ENCODE measurements at regions not wholly inside any gene's neighbourhood (a gene's known extent, or its start where the extent isn't known, plus 50 kb on each side); places are given as distances from the start of the nearest gene placed in this dataset.
"Not testable (repeated sequence)": the region's sequence is repeated elsewhere in the genome, so short reads cannot be mapped to it uniquely, and the experiment has no call there.

DNA sequence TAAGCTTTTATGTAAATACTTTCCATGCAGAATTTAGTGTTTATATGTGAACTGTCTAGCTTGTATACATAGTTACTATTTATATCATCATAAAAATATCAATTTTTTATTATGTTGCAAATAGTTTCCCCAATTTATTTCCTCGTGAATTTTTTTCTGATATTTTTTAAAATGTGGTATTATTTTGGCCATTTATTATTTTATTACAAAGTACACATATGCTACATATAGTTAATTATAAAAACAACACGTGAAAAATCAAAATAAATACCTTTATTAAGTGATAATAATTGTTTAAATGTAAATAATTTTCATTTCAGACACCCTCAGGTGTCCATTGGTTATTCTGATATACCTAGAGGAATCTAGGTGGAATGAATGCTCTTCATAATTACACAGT, 1394.9 kb upstream of the PRR20A start:
- no peak for DNase-seq (ENCODE audit: extremely low read depth, low read depth)

DNA sequence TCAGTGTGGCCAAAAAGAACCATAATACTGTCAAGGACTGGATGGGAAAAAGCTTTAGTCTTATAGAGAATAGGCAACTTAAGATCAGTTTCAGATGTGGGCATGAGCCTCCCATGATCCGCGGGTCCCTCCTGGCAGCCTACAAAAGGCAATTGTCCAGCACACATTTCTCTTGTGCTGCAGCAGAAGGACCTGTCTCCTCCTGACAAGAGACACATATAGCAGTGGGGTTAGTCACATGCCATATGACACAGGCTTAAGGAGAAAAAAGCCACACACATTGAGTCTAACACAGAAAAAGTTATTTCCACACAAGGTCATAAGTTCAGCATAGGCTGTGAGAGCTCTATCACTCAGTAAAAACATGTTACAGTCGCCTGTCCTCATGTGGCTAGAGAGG, 1378.7 kb upstream of the PRR20A start:
- no peak for DNase-seq (ENCODE audit: extremely low read depth, low read depth)

DNA sequence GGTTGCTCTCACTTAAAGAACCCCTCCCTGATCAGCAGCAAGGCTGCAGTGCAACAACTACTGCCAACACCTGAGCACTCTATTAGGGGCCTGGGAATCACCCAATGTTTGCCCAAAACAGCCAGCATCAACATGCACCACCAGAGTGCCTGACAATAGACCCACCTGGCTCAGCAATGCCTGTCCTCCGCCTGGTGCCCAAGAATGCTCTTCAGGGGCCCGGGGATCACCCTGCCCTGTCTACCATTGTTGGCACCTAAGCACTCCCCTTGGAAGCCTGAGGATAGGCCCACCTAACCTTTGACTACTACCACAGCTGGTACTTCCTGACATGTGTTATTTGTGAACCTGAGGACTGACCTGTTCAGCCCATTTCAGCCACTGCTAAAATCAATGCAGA, 1363.1 kb upstream of the PRR20A start:
- DNase-seq (ENCODE audit: extremely low read depth, low read depth) = no peak

DNA sequence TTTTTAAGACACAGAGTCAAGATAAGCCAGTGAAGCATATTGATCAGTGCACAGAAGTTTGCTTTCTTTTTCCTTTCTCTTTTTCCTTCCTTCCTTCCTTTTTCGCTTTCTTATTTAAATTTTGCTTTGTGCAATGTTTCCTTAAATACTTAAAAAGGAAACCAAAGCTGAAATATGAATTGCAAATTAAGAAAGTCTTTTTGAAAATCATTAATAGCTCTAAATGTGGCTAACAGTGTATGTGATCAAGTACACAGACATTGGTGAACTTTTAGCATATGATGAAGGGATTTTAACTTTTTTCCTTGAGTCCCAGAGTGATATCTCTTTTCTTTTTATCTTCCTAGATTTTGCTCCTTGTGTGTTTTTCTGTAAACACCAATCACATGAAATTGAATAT, 1356.9 kb upstream of the PRR20A start:
- no peak for DNase-seq (ENCODE audit: extremely low read depth, low read depth)

DNA sequence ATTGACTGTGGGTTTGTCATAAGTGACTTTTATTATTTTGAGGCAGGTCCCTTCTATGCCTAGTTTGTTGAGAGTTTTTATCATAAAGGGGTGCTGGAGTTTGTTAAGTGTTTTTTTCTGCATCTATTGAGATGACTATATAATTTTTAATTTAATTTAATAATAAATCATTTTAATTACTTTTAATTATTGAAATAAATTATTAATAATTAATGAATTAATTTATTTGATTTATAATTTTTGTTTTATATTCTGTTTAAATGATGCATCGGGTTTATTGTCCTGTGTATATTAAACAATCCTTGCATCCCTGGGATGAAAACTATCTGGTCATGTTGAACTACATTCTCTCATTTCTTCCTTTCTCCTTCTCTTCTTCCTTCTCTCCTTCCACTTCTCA, 1352.2 kb upstream of the PRR20A start:
- DNase-seq (ENCODE audit: extremely low read depth, low read depth) = no peak

DNA sequence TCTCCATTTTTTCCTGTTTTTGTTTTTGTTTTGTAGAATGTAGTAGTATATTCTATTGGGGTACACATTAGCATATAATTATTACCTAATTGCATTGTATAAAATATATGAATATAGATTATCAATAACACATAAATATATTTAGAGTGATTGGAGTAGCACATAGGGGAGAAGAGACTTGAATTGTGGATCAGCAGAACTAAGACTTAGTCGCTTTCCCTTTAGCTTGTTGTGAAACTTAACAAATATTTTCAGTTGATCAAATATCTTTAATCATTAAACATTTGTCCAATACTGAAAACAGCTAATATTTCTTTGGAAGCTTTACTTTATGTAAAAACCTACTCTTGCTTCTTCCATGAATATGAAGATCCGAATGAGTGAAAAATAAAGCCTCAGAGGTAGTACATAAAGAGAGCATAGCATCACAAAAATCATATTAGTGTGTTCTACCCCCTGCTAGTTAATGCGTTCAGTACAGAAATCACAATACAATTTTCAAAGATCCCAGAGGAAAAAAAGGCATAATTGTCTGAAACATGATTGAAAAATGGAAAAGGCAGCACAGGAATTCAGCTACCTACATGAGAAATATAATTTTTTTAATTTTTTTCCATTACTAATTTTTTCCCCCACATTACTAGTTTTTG, 1348.0 kb upstream of the PRR20A start:
- no peak for DNase-seq (ENCODE audit: extremely low read depth, low read depth)

DNA sequence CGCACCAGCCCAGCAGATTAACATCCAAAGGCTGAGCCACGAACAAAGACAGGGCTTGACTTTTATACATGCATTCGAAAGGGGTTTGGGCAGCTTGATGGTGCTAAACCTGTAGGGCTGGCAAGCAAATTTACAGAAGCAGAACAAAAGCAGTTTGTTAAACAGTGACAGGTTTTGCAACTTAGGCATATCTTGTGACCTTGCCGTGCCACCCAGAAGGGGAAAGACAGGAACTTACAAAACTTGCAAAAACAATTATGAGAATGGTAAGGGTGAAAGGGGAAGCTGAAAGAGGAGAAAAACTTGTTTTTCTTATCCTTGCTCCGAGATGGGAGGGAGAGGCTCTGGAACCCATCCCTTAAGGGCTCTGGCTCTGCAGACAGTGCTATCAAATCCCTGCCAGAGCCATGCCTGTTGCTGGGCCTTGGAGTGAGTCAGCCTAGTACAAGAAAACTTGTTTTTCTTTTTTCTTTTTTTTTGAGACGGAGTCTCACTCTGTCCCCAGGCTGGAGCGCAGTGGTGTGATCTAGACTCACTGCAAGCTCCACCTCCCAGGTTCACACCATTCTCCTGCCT, 1325.2 kb upstream of the PRR20A start:
- no peak for DNase-seq (ENCODE audit: extremely low read depth, low read depth)

DNA sequence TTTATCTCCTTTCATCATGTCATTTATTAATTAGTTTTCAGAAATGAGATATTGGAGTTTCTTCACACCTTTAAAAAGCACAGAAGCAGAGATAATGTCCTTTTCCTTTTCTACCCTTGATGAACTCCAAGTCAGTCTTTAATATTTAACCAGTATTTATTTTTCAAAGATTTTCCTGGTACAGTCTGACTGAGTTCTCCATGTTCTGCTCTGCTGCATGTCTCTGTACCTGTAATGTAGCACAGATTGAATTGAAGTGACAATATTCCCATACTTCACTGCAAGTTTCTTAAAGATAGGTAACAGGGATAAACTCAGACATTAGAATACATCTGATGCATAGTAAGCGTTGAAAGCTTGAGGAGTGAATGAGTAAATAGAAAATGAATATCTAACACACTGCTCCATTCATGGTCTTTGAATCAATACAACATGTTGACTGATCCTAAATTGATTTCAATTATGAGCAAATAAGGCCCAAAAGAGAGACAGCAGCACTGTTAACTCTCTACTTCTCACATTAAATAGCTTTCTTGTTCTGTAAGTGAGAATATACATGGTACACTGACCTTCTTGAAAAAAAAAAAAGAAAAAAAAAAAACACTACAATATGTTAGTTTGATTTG, 1323.6 kb upstream of the PRR20A start:
- no peak for DNase-seq (ENCODE audit: extremely low read depth, low read depth)

DNA sequence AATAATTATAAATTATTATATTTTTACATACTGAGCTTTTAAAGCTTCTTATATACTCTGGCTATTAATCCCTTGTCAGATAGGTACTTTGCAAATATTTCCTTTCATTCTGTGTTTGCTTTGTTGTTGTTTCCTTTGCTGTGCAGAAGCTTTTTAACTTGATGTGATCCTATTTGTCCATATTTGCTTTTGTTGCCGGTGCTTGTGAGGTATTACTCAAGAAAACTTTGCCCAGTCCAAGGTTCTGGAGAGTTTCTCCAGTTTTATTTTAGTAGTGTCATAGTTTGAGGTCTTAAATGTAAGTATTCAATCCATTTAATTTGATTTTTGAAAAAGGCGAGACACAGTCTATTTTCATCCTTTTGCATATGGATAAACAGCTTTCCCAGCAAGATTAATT, 1319.9 kb upstream of the PRR20A start:
- DNase-seq (ENCODE audit: extremely low read depth, low read depth) = no peak

DNA sequence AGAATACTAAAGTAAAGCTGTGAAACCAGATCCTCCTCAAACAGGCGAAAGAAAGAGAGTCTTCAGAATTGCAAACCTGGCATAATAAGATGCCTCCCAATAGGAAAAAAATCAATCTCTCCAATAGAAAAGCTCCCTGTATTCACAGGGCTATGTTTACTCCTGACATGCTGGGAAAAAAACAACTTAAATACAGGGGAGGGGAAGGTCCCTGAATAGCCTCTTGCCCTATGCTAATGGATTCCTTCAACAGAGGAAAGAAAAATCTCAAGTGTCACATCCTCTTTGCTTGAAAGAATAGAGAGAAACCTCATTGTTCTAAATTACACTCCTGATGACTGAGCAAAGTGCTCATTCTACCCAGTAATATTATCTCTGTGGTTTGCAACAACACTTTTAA, 1271.1 kb upstream of the PRR20A start:
- DNase-seq (ENCODE audit: extremely low read depth, low read depth) = no peak

DNA sequence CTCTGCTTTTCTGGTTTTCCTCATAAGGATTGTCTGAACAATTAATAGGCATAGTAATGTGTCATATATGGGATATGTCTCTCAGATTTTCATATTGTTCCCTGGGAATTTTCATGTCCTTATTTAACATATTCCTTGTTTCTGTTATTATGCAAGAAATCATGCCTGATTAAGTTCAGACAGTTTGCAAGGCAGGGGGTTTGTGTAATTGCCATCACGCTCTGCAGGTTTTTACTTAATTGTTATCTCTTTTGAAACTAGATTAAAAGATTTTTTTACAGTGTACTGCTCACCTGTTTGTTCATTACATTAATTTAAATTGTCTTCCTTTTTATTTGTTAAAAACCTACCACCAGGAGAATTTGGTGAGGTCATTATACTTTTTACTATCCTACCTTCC, 1253.2 kb upstream of the PRR20A start:
- no peak for DNase-seq (ENCODE audit: extremely low read depth, low read depth)

DNA sequence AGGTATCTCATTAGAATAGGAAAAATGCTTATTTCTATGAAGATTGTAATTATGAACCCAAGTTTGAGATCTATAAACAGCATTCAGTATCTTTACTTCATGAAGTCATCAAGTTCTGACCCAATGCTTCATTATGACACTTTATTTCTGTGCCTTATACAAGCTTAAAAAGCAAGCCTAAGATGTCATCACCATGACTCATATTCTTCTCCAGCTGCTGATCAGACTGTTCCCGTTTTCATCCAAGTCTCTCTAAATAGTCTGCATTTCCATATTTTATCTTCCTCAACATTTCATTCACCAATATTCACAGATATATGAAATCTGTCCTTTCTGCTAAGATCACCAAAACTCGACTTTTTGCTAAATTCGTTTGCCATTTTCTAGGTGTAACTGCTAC, 1247.2 kb upstream of the PRR20A start:
- DNase-seq (ENCODE audit: extremely low read depth, low read depth) = no peak

DNA sequence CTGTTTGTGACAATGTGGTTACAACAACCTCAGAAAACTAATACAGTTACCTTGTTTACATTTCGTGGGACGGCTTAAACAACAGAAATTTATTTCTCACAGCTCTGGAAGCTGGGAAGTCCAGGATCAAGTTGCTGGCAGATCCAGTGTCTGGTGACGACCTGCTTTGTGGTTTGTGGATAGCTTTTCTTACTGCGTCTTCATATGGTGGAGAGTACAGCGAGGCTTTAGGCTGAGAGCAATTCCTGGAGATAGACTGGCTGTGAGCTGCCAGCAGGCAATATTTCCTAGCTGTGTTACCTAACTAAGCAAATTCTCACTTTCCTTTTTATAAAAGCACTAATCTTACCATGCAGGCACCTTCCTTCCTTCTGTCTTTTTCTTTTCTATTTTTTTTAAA, 1203.5 kb upstream of the PRR20A start:
- DNase-seq (ENCODE audit: extremely low read depth, low read depth) = no peak

DNA sequence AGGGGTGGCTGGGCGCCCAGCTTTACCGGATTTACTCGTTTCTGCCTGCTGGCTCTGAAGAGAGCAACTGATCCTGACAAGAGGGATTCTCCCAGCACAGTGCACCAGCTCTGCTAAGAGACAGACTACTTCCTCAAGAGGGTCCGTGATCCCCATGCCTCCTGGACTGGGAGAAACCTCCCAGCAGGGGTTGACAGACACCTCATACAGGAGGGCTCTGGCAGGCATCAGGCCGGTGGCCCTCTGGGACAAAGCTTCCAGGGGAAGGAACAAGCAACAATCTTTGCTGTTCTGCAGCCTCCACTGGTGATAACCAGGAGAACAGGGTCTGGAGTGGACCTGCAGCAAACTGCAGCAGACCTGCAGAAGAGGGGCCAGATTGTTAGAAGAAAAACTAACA, 1192.5 kb upstream of the PRR20A start:
- no peak for DNase-seq (ENCODE audit: extremely low read depth, low read depth)

DNA sequence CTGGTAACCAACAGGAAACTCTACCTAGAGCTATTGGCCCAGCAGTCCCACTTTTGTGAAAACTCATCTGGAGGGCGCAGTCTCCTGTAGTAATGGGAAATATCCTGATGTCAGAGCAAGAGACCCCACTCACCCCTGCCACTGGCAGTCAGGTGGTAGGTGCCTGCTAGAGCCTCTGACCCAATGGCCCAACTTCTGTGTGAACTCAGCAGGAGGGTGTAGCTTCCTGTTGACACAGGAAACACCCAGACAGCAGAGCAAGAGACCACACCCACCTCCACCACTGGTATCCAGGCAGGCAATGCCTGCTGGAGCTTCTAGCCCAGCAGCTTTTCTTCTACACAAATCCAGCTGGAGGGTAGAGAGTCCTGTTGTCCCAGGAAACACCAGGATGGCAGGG, 1176.8 kb upstream of the PRR20A start:
- DNase-seq (ENCODE audit: extremely low read depth, low read depth) = no peak

DNA sequence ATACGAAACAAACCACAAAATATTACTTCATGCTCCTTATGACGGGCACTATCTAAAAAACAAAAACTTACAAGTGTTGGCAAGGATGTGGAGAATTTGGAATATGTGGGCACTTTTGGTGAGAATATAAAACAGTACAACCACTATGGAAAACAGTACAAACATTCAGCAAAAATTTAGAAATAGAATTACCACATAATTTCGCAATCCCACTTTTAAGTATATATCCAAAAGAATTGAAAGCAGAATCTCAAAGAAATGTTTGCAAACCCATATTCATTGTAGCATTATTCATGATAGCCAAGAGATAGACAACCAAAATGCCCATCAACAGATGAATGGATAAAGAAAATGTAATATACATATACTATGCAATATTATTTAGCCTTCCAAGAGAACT, 1173.7 kb upstream of the PRR20A start:
- DNase-seq (ENCODE audit: extremely low read depth, low read depth) = no peak

DNA sequence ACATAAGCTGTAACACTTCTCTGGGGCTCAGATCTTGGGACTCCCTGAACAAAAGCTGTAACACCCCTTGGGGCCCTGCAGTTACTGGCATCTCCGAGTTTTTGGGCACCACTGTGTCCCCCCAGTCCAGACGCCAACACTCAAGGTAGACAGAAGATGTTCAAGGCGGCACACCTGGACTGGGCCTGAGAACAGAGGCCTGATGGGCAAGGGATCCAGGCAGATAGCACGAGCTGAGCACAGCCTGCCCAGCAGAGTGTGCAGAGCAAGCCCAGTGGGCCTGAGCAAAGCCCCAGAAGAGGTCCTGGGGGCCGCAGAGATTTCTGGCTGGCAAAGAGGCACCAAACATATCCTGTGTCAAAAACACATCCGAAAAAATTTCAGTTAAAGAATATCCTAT, 1163.3 kb upstream of the PRR20A start:
- no peak for DNase-seq (ENCODE audit: extremely low read depth, low read depth)

DNA sequence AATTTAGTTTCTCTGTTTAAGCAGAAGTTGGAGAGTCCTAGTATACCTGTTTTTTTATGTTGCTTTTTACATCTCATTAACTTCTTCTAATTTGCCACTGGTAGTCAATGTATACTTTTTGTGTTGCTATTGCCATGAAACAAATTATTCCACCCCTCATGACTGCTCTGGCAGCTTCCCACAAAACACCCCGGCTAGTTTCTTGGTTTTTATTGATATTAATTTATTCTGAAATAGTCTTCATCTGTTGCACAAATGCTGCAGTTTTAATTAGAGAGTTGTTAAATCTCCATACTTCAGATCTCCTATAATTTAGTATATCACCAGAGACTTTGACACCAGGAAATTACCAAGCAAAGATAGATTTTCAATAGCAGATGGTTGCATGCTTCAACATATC, 1159.3 kb upstream of the PRR20A start:
- DNase-seq (ENCODE audit: extremely low read depth, low read depth) = no peak

DNA sequence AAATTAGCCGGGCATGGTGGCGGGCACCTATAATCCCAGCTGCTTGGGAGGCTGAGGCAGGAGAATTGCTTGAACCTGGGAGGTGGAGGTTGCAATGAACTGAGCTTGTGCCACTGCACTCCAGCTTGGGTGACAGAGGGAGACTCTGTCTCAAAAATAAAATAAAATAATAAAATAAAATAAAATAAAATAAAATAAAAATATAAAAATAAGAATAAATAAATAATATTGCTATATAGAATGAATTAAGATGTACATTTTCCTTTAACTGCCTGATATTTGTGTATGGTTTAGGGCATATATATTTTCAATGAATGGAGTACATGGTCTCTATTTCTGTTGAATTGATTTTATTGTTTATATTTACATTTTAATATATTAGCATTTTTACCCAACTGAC, 1156.7 kb upstream of the PRR20A start:
- not testable (repeated sequence) for DNase-seq (ENCODE audit: extremely low read depth, low read depth)

DNA sequence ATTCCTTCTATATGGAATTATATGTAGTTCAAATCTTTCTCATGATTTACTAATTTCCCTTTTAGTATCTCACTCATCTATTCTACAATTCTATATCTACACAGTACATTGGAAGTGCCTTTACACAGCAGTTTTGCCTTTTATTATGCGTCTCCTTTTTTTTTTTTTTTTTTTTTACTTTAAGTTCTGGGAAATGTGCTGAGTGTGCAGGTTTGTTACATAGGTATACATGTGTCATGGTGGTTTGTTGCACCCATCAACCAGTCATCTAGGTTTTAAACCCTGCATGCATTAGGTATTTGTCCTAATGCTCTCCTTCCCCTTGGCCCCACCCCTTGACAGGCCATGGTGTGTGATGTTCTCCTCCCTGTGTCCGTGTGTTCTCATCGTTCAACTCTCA, 1150.1 kb upstream of the PRR20A start:
- no peak for DNase-seq (ENCODE audit: extremely low read depth, low read depth)

DNA sequence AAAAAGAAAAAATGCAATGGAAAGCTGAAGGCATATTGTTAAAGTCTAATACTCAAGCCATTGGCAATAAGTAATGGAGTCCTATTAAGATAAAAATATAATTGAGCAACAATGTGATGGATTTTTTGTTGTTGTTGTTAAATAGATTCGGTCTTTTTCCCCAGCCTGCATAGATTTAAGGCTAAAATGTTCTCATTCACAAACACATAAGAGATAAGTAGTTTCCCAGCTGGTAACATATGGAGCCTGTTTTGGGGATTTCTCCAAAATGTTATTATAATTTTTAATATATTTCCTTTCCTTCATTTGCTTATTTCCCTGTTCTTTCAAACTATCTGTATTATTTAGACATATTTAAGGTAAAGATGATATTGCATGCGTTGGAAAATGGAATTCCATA, 1149.1 kb upstream of the PRR20A start:
- DNase-seq (ENCODE audit: extremely low read depth, low read depth) = no peak

DNA sequence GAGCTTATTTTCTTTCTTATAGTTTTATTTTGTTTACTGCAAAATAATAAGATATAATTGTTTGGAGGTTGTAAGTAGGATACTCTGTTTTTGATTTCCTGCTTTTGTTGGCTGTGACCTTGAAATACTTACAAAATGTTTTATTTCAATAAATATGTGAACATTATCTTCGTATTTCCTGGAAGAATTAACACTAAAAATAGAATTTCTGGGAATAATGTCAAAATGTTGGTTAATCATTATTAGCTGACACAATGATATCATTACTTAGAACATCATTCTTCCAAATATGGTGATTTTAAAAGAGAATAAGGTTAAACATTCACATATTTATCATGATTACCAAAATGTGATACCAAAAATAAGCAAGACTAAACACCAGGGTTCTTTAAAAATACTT, 1148.6 kb upstream of the PRR20A start:
- DNase-seq (ENCODE audit: extremely low read depth, low read depth) = no peak

DNA sequence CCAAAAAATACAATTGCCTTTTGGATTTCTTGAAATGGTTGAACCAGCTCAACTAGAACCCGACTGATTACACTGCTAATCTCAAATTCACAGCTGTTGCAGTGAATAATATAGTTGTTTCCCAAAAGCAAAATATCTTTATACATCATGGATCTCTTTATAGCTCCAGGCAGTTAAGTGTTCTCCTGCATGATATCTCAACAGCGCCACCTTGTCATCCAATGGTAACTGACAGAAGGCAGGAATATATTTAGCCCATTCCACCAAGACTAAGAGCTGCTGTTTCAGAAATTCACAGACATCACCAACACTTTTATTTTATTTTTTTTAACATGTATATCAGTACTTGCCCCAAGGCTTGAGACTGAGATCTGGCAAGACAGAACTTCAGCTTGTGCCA, 1141.0 kb upstream of the PRR20A start:
- no peak for DNase-seq (ENCODE audit: extremely low read depth, low read depth)
